ENCODE measurements at regions not wholly inside any gene's neighbourhood (a gene's known extent, or its start where the extent isn't known, plus 50 kb on each side); places are given as distances from the start of the nearest gene placed in this dataset.
A peak's percentile ranks its signal among the peaks of the same experiment; 100 is the strongest.

GRCh38 chr9:18229992-18230676 is 243.8 kb upstream of the ADAMTSL1 start:
- no peak for DNase-seq
- in situ Hi-C loops (cut with HindIII; ENCODE audit: low pct_ligation_motif_present, low pct_unique_long_range_greater_than_20kb, low sequenced_read_pairs): no loop called here

GRCh38 chr9:18233311-18233710 is 240.6 kb upstream of the ADAMTSL1 start:
- in situ Hi-C loops (cut with HindIII; ENCODE audit: low pct_ligation_motif_present, low pct_unique_long_range_greater_than_20kb, low sequenced_read_pairs): no loop called here
- DNase-seq: no peak

- in situ Hi-C loops (cut with HindIII; ENCODE audit: low pct_ligation_motif_present, low pct_unique_long_range_greater_than_20kb, low sequenced_read_pairs): no loop called here
- DNase-seq: no peak
Observed at GRCh38 chr9:18233776-18234445, 240.0 kb upstream of the ADAMTSL1 start.

GRCh38 chr9:18235181-18235908 is 238.6 kb upstream of the ADAMTSL1 start:
- DNase-seq: no peak
- in situ Hi-C loops (cut with HindIII; ENCODE audit: low pct_ligation_motif_present, low pct_unique_long_range_greater_than_20kb, low sequenced_read_pairs): no loop called here

- DNase-seq: no peak
- in situ Hi-C loops (cut with HindIII; ENCODE audit: low pct_ligation_motif_present, low pct_unique_long_range_greater_than_20kb, low sequenced_read_pairs): no loop called here
Observed at GRCh38 chr9:18236336-18236735, 237.6 kb upstream of the ADAMTSL1 start.

- DNase-seq: no peak
- in situ Hi-C loops (cut with HindIII; ENCODE audit: low pct_ligation_motif_present, low pct_unique_long_range_greater_than_20kb, low sequenced_read_pairs): no loop called here
Observed at GRCh38 chr9:18237776-18238175, 236.2 kb upstream of the ADAMTSL1 start.

GRCh38 chr9:18238254-18238653 is 235.7 kb upstream of the ADAMTSL1 start:
- DNase-seq: peak; percentile 12
- in situ Hi-C loops (cut with HindIII; ENCODE audit: low pct_ligation_motif_present, low pct_unique_long_range_greater_than_20kb, low sequenced_read_pairs): no loop called here

GRCh38 chr9:18238752-18239447 is 235.1 kb upstream of the ADAMTSL1 start:
- in situ Hi-C loops (cut with HindIII; ENCODE audit: low pct_ligation_motif_present, low pct_unique_long_range_greater_than_20kb, low sequenced_read_pairs): no loop called here
- DNase-seq: peak; percentile 42

GRCh38 chr9:18240213-18240612 is 233.7 kb upstream of the ADAMTSL1 start:
- DNase-seq: no peak
- in situ Hi-C loops (cut with HindIII; ENCODE audit: low pct_ligation_motif_present, low pct_unique_long_range_greater_than_20kb, low sequenced_read_pairs): no loop called here

GRCh38 chr9:18245911-18246310 is 228.0 kb upstream of the ADAMTSL1 start:
- no peak for DNase-seq
- in situ Hi-C loops (cut with HindIII; ENCODE audit: low pct_ligation_motif_present, low pct_unique_long_range_greater_than_20kb, low sequenced_read_pairs): no loop called here

GRCh38 chr9:18250053-18250452 is 223.9 kb upstream of the ADAMTSL1 start:
- in situ Hi-C loops (cut with HindIII; ENCODE audit: low pct_ligation_motif_present, low pct_unique_long_range_greater_than_20kb, low sequenced_read_pairs): loop anchor here (25.0 kb wide), 1 partner anchor 162 kb away; no protein-coding TSS in a partner anchor
- no peak for DNase-seq

GRCh38 chr9:18253950-18254349 is 220.0 kb upstream of the ADAMTSL1 start:
- no peak for DNase-seq
- in situ Hi-C loops (cut with HindIII; ENCODE audit: low pct_ligation_motif_present, low pct_unique_long_range_greater_than_20kb, low sequenced_read_pairs): loop anchor here (25.0 kb wide), 1 partner anchor 158 kb away; no protein-coding TSS in a partner anchor

GRCh38 chr9:18255158-18255629 is 218.8 kb upstream of the ADAMTSL1 start:
- in situ Hi-C loops (cut with HindIII; ENCODE audit: low pct_ligation_motif_present, low pct_unique_long_range_greater_than_20kb, low sequenced_read_pairs): loop anchor here (25.0 kb wide), 1 partner anchor 157 kb away; no protein-coding TSS in a partner anchor
- peak; percentile 68 for DNase-seq

GRCh38 chr9:18255747-18256146 is 218.2 kb upstream of the ADAMTSL1 start:
- in situ Hi-C loops (cut with HindIII; ENCODE audit: low pct_ligation_motif_present, low pct_unique_long_range_greater_than_20kb, low sequenced_read_pairs): loop anchor here (25.0 kb wide), 1 partner anchor 157 kb away; no protein-coding TSS in a partner anchor

GRCh38 chr9:18256568-18256967 is 217.4 kb upstream of the ADAMTSL1 start:
- no peak for DNase-seq
- in situ Hi-C loops (cut with HindIII; ENCODE audit: low pct_ligation_motif_present, low pct_unique_long_range_greater_than_20kb, low sequenced_read_pairs): loop anchor here (25.0 kb wide), 1 partner anchor 156 kb away; no protein-coding TSS in a partner anchor

More at GRCh38 chr9:18255747-18256146, 218.2 kb upstream of the ADAMTSL1 start:
- DNase-seq: no peak

GRCh38 chr9:18260521-18260920 is 213.4 kb upstream of the ADAMTSL1 start:
- DNase-seq: no peak
- in situ Hi-C loops (cut with HindIII; ENCODE audit: low pct_ligation_motif_present, low pct_unique_long_range_greater_than_20kb, low sequenced_read_pairs): loop anchor here (25.0 kb wide), 1 partner anchor 152 kb away; no protein-coding TSS in a partner anchor

- DNase-seq: no peak
- in situ Hi-C loops (cut with HindIII; ENCODE audit: low pct_ligation_motif_present, low pct_unique_long_range_greater_than_20kb, low sequenced_read_pairs): loop anchor here (25.0 kb wide), 1 partner anchor 151 kb away; no protein-coding TSS in a partner anchor
Observed at GRCh38 chr9:18261181-18261580, 212.8 kb upstream of the ADAMTSL1 start.

- no peak for DNase-seq
- in situ Hi-C loops (cut with HindIII; ENCODE audit: low pct_ligation_motif_present, low pct_unique_long_range_greater_than_20kb, low sequenced_read_pairs): loop anchor here (25.0 kb wide), 1 partner anchor 149 kb away; no protein-coding TSS in a partner anchor
Observed at GRCh38 chr9:18263377-18263776, 210.6 kb upstream of the ADAMTSL1 start.
